Natural killer cell (primary cell): ENCODE measurements at regions not wholly inside any gene's neighbourhood (a gene's known extent, or its start where the extent isn't known, plus 50 kb on each side); places are given as distances from the start of the nearest gene placed in this dataset.

Experiments used
- ATAC-seq, 3 donors: fragments of 150-1000 bp in 2 of 3; fragments of 200-7000 bp in 1 of 3; cut with Tn5 transposase; 1 replicate in 1 of 3; 2 replicates in 2 of 3; pipeline ENCODE4 v1.10.0; 2021; ENCODE audit warnings: mild to moderate bottlenecking in 2 of 3, moderate library complexity in 2 of 3
- DNase-seq, 2 donors: peaks; one replicate each; pipeline versions ENCODE4 v3.0.0 to v3.0.0-alpha.2; 2013 to 2021; ENCODE audit warnings: mixed read lengths in 1 of 2
- H3K27ac ChIP-seq: one replicate; pipeline ENCODE4 v1.5.1; 2013; ENCODE audit warnings: mild to moderate bottlenecking, low read length
- H3K27me3 ChIP-seq: one replicate; pipeline ENCODE4 v1.6.1; 2013; ENCODE audit warnings: low read length; ENCODE audit not compliant: control insufficient read depth, insufficient read depth
- H3K36me3 ChIP-seq: one replicate; pipeline ENCODE4 v1.6.1; 2013; ENCODE audit warnings: low read length; ENCODE audit not compliant: control insufficient read depth, insufficient read depth
- H3K4me1 ChIP-seq: one replicate; pipeline ENCODE4 v1.6.1; 2013; ENCODE audit warnings: low read length; ENCODE audit not compliant: control insufficient read depth, insufficient read depth
- H3K4me3 ChIP-seq: one replicate; pipeline ENCODE4 v1.5.1; 2013; ENCODE audit warnings: low read length
- H3K9me3 ChIP-seq: one replicate; pipeline ENCODE4 v1.6.1; 2013; ENCODE audit warnings: low read length; ENCODE audit not compliant: control insufficient read depth, insufficient read depth
- H3K27ac Mint-ChIP-seq, 2 donors: one replicate each; pipeline ENCODE4 v1.8.0; 2022; ENCODE audit warnings: mild to moderate bottlenecking in 2 of 2, mixed read lengths in 2 of 2, moderate library complexity in 1 of 2
- H3K27me3 Mint-ChIP-seq, 2 donors: one replicate each; pipeline ENCODE4 v1.8.0; 2022; ENCODE audit warnings: low read depth in 2 of 2, mixed read lengths in 2 of 2
- H3K36me3 Mint-ChIP-seq: one replicate; pipeline ENCODE4 v1.8.0; 2022; ENCODE audit warnings: mixed read lengths
- H3K4me1 Mint-ChIP-seq, 2 donors: one replicate each; pipeline ENCODE4 v1.8.0; 2022; ENCODE audit warnings: mixed read lengths in 2 of 2
- H3K4me3 Mint-ChIP-seq: one replicate; pipeline ENCODE4 v1.8.0; 2022; ENCODE audit warnings: mild to moderate bottlenecking, moderate library complexity, mixed read lengths
- H3K9me3 Mint-ChIP-seq, 2 donors: one replicate each; pipeline ENCODE4 v1.8.0; 2022; ENCODE audit warnings: mixed read lengths in 2 of 2
- CTCF ChIP-seq: fragments of 200-600 bp; IDR thresholded peaks from one replicate; pipeline ENCODE4 v1.8.0; 2022; ENCODE audit warnings: antibody characterized with exemption
- WGBS: methylation state at CpG from one replicate; pipeline ENCODE4 v1.1.7; 2013; ENCODE audit warnings: missing lambda C conversion rate; ENCODE audit not compliant: insufficient coverage; 5-methylcytosine and 5-hydroxymethylcytosine counted together
- intact Hi-C: fragments of 100-400 bp; cut with micrococcal nuclease; formaldehyde crosslinking; loops from one replicate; pipeline ENCODE4 v1.14.2; 2022

GRCh38 chr3:89057398-89057797 lies 50.0 kb upstream of the EPHA3 start:
- Histone ChIP-seq H3K4me1 (no peaks in the 10 kb centered on the region), H3K27ac (no peak overlapping the region), H3K36me3 (no peaks in the 10 kb centered on the region), H3K4me3 (no peak overlapping the region), H3K27me3 (no peaks in the 10 kb centered on the region), H3K9me3 (no peaks in the 10 kb centered on the region)
- WGBS: 86% methylated on average over 4 of the region's 4 CpGs
- no peak for TF ChIP-seq CTCF
- H3K4me3 Mint-ChIP-seq: no peak overlapping the region
- H3K27me3 Mint-ChIP-seq: no peaks in the 10 kb centered on the region
- intact Hi-C loops: no loop called here
- peaks cover 9 to 18% of the 10 kb centered on the region in 2 donors for H3K9me3 Mint-ChIP-seq
- H3K27ac Mint-ChIP-seq: no peak overlapping the region
- H3K4me1 Mint-ChIP-seq: no peaks in the 10 kb centered on the region
- H3K36me3 Mint-ChIP-seq: peaks cover 7% of the 10 kb centered on the region
- ATAC-seq: no peak
- DNase-seq: no peak
